Stimulated activated CD4-positive, alpha-beta T cell treated with anti-CD3 and anti-CD28 coated beads, Interleukin-12 subunit alpha, Interleukin-12 subunit beta, amount 100 ng/mL, for 48 hours (primary cell): ENCODE measurements at regions not wholly inside any gene's neighbourhood (a gene's known extent, or its start where the extent isn't known, plus 50 kb on each side); places are given as distances from the start of the nearest gene placed in this dataset.
A peak's percentile ranks its signal among the peaks of the same experiment; 100 is the strongest.
"Not testable (repeated sequence)": the region's sequence is repeated elsewhere in the genome, so short reads cannot be mapped to it uniquely, and the experiment has no call there.

Experiments used
- DNase-seq, 3 donors: peaks; one replicate each; pipeline ENCODE4 v3.0.0-alpha.2; 2020; ENCODE audit warnings: low read depth in 2 of 3, low spot score in 1 of 3

DNA sequence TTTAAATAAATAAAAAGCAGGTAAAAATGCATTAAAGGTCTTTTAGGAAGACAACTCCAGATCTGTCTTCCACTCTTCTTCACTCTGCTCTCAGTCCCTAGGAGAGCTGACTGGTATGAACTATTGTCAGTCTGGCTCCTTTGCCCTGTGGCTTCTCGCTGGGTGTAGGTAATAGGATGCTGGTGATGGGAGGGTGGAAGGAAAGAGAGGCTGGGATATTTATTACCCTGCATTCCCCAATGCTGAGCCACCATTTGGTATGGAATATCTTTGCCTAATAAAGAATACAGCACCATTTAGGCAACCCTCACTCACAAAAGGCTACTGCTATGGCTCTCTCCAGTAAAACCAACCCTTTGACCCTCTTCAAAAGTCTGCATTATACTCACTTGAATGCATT, 326.9 kb downstream of the CNTN3 start:
- no peak for DNase-seq

DNA sequence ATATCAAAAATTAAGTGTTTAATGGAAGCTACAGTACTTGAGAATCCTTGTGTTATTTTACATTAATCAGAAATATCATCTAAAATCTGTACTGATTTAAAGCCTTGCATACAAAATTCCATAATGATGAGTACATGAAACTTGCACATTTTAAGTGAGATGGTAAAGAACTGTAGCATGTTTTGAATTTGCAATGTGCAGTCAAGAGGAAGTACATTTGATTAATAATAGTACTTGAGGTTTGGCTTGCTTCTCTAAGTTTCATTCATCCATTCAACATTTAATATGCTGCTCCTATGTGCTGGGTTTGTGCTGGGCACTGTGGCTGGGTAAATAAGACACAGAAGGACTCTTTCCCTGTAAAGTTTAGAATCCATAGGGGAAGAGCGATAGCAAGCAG, 332.3 kb downstream of the CNTN3 start:
- no peak for DNase-seq

DNA sequence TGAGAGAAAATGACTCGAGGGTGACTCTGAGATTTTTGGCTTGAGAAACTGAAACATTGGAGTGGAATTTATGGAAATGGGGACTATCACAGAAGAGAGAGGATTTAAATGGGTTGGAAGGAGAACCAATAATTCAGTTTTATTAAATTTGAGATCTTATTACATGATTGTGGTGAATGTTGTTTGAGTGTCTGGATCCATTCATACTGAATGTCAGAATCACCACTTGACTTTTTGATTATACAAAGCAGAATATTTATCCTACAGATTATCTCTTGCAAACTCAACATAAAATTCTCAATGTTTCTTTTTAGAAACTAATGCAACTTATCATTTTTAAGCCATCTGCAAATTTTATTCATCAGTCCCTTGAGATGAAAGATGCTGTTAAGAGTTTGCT, 332.8 kb downstream of the CNTN3 start:
- DNase-seq = no peak

DNA sequence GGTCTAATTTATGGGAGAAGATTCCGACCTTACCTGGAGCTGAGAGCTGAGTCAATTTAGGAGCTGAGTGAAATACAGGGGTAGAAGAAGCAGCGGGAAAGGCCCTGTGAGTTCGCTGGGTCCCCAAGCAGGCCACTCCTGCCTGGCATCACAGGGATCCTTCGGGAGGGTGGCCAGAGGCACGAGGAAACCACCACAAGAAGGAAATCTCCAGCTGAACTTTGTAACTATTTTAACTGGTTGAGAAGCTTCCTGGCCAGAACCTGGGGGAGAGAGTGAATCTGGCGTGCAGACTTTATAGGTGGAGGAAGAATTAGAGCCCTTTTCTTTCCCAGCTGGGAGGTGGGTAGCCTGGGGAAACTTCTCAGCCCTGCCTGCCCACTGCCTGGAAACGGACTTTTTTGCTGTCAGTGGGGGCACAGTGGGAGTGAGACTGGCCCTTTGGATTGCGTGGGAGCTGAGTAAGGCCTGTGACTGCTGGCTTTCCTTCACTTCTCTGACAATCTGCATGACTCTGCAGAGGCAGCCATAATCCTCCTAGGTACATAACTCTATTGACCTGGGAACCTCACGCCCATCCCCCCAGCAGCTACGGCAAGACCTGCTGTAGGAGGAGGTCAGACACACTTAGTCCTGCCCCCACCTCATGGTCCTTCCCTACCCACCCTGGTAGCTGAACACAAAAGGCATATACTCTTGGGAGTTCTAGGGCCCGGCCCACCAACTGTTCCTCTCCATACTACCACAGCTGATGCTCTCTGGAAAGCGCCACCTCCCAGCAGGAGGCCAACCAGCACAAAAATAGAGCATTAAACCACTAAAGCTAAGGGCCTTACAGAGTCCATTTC, 340.7 kb downstream of the CNTN3 start:
- DNase-seq = no peak

DNA sequence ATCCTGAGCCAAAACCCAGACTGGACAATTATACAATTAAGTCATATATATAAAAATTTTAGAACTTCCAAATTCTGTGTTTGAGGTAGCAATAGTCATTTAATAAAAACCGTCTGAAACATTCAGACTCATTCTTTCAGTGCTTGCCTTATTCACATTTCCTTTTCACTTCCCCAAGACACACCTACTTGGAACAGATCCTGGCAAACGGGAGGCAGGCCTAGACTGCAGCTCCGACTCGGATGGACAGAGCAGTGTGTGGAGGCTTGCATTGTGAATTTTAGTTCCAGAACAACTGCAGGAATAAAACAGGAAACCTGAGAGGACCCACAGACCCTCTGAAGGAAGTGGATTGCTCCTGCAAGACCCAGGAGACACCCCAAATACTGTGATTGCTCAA, 341.4 kb downstream of the CNTN3 start:
- DNase-seq = no peak

DNA sequence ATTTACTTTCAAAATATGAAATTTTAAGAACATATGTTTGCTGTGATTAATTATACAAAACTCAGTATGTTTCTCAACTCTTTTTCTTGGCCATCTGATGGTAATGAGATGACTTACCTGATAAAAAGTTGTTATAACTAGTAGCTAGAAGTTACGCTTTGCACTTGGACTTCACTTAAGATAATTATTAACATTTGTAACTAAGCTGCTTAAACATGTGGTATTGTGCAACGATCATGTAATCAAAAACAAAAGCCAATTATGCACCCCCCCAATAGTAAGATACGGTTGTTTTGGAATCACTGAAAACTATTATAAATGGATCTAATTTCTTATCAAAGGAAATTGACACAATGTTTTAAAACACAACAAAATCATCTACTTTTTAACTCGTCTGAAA, 342.9 kb downstream of the CNTN3 start:
- no peak for DNase-seq

DNA sequence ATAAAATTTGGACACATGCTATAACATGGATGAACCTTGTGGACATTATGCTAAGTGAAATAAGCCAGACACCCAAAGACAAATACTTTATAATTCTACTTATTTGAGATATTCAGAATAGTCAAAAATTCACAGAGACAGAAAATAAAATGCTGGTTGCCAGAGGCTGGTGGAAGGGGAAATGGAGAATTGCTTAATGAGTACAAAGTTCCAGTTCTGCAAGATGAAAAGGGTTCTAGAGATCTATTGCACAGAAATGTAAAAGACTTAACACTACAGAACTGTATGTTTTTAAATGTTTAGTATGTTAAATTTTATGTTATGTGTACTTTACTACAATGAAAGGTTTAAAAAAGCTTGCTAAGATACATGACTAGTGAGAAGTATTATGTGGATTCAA, 344.8 kb downstream of the CNTN3 start:
- DNase-seq = no peak

DNA sequence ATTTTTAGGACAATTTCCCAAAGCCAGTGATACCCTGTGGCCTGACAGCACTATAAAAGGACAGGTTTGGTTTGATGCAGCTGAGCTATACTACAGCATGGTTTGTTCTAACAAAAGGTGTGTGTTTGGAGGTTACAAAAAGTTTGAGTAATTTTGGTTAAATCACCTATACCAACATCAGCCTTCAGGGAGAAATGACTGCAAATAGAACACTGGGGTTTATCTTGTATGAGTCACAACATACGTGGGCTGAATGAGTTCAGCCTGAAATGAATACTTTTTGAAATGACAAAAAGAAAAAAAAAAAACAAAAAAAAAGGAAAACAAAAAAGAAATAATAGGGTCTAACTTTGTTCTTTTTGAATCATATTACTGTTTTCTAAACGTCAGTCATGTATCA, 345.7 kb downstream of the CNTN3 start:
- no peak for DNase-seq

DNA sequence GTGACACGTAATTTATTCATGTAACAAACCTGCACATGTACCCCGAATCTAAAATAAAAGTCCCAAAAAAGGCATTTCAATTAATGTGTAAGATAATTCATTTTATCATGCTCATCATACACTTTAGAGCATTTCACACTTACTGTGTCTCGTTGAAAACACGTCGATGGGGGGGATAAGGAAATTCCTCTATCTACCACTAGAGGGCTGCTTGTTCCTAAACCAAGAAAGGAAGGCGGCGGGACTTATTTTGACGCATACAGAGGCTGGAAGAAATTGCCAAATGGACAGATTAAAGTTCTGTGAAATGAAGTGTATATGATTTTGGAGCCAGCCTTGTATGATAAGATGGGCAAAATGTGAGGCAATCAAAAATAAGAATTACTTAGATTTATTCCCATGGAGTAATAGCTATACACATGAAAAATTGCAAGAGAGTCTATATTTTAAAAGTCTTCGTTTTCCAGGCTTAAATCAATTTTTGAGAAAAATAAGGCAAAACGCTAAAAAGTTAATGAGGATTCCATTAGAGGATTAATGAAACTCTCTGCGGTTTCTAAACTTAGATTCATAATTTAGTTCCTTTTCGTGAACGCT, 346.8 kb downstream of the CNTN3 start:
- DNase-seq = peak in 2 of 3 donors; percentile 3 to 5

DNA sequence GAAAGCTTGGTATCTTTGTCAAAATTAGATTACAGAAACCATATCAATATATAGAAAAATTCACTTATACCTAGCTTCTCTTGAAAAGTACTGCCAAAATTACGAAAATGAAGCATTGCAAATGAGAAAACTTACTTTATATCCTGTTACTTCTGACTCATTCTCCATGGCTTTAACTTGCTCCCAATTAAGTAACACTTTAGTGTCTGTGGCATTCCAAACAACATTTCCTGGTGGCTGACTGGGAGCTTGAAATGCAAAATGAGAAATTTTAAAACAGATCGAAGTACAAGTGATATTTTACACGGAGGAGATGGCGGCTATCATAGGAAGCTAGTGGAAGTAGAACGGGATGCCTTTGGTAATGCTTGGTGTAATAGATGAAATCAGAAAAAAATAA, 347.3 kb downstream of the CNTN3 start:
- DNase-seq = no peak

DNA sequence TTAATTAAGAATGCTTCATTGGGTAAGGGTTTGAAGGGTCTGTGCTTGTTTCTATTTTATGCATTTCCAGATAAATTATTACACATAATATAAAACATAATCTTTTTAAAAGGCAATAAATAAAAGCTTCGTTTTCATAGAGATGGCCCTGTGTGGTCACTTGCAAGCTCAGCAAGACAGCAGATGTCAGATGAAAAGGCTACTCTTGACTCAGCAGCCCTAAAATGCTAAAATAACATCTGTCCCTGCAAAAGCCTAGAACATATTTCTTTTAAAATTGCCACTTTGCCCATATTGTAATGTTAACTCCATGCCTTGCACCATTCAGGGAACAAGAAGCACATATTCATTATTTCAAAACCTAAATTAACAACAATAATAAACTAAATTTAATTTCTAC, 349.4 kb downstream of the CNTN3 start:
- no peak for DNase-seq

DNA sequence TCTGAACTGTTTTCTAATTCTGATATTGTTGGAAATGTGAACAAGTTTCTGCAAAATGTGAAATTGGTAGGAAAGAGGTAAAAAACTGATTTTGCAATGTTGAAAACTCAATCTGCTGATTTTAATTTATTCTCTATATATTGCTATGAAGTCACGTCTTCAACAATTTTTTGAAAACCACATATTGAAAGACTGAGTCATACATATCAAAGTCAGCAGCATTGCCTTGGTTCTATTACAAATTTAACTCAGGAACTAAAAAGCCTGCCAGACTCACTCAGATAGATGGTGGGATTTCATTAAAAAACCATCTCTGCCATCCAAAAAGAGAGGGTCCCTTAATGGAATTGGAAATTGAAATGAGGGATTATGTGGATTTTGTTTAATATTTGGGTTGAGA, 351.4 kb downstream of the CNTN3 start:
- no peak for DNase-seq

DNA sequence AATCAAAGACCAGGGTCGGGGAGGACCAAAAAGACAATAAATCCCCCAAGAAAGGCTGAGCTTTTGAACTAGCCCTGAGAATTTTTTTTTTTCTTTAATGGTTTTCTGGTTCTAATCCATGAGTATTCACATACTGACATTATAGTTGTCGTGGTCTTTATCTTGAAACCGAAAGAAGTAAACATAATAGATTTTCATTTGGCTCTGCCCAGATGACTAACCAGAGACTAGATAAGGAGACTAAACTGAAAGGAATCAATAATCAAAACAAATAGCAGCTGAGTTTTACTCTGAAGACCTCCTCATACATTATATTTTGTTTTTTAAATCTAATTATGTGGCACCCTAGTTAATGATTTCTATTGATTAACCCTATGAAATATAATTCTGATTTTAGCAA, 381.4 kb downstream of the CNTN3 start:
- no peak for DNase-seq

DNA sequence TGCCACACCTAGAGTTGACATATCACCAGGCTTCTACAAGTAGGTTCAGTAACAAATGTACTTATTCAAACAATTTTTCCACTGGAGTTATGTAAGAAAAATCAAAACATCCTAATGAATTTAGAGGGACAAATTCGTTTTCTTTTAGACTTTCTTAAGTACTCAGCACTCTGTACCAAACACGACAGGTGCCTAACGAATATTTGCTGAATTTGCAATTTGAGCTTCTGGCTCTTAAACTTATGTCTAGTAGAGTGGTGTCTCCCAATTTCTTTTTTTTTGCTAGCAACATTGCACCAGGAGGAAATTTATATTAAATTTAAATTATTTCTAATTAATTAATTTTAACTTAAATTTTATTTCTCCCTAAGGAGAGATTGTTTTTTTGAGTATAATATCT, 397.0 kb downstream of the CNTN3 start:
- DNase-seq = no peak

DNA sequence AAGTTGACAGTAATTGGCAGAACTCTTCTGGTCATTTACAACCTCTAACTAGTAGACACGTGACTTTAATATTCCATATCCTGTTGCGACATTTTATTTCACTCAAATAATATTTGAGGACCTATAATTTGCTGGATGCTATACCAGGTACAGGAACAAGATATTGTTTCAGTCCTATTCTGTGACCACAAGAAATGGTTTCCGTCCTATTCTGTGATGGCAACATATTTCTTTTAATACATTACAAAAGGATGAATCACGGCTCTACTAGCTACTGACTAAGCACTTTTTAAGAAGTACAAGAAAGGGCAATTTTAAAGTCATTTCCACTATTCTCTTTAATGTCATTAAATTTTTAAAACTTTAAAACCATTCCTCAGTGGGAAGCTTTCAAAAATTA, 400.2 kb downstream of the CNTN3 start:
- DNase-seq = no peak

DNA sequence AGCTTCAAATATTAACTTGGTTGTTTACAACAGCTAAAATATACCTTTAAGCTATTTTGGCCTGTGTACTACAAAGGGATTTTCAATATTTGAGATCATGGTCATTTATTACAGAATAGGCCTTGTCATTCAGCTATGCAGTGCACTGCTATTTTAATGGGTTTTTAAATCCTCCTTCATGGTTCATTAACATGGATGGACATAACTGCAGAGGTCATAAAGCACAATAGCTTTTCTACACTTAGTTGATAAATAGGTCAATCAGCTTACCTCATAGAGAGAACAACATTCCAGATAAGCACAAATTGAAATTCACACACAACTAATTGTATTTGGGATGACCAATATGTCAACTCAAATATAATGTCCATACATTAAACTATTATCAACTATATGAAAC, 403.7 kb downstream of the CNTN3 start:
- no peak for DNase-seq

DNA sequence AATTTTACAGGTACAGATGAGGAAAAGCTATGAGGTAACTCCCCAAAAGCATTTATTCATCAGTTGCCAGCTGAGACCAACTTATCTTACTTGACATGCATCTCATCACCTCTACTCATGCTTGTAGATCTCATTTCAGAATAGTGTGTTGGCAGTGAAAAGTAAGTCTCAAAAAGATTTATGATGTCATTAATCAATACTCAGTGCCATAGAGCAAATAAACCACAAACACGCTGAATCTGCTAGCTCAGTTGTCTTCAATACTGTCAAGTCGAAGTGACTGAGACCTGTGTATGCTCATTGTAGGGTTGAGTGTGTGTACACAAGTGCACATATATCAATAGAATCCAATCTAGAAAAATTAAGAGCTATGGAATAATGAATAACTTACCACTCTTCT, 413.5 kb downstream of the CNTN3 start:
- DNase-seq = no peak

DNA sequence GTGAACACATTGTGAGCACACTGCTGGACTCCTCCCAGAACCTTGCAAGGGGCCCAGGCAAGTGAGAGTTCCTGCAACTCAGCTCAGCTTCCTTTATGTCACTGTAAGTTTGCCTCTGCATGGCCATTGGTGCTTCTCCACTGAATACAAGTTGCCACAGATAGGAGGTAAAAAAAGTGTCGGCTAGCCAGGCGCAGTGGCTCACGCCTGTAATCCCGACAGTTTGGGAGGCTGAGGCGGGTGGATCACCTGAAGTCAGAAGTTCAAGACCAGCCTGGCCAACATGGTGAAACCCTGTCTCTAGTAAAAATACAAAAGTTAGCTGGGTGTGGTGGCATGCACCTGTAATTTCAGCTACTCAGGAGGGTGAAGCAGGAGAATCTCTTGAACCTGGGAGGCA, 435.8 kb downstream of the CNTN3 start:
- DNase-seq = not testable (repeated sequence)

DNA sequence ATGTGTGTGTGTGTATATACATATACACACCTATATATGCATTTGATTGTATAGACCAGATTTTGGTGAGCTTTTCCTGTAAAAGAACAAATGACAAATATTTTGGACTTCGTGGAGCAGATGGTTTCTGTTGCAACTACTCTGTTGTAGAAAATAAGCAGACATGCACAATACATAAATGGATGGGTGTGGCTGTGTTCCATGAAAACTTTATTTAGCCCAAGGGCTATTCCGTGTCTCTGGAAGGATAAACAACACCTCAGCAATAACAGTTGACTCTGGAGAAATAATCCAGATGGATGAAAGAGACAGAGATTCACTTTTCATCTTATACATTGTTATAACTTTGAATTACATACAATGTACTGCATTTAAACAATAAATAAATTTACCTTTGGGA, 441.4 kb downstream of the CNTN3 start:
- DNase-seq = no peak

DNA sequence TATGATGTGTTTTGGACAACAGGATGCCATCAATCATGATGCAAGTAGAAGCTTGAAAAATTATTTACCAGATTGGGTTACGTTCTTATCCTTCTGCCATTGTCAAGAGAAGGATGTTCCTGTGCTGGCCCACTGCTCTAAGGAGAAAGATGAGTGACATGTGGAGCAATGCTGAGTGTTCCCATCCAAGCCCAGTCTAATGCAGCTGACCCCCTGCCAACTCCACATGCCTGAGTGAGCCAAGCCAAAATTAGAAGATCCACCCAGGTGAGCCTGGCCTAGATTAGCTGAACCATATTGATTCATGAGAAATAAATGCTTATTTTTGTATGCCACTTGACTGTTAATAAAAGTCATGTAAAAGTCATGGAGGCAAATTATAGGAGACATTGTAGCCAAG, 446.5 kb downstream of the CNTN3 start:
- no peak for DNase-seq

DNA sequence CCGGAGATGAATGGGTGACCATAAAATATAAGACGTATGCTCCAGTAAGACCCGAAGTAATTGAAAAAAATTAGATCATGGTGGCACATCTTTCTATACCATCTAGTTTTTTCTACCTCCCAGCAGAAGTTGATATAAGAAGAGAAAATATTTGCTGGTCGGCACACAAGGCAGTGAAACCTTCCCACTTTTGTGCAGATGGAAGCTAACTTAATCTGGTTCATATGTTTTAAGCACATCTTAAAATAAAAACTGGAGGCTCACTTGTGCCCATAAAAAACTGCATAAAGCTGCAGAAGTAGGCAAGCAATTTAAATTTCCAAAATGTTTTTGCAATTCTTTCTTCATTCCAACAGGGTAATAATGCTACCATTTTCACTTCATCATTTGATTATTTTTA, 449.2 kb downstream of the CNTN3 start:
- DNase-seq = no peak

DNA sequence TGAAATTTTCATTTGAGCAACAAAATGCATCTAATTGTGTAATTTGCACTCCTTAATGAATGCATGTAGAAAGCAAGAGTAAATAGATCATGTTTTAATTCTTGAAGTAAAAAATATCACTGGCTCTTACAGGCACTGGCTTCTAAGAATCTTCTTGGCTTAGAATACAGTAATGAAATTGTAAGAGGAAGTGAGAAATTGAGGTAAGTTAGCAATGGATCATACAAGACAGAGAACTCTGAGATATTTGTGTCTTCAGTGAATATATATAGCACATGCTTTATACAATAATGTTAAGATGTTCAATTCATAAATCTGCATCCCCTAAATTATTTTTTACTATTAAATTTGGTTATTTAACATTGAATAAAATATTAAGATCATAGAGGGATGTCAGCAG, 465.0 kb downstream of the CNTN3 start:
- no peak for DNase-seq

DNA sequence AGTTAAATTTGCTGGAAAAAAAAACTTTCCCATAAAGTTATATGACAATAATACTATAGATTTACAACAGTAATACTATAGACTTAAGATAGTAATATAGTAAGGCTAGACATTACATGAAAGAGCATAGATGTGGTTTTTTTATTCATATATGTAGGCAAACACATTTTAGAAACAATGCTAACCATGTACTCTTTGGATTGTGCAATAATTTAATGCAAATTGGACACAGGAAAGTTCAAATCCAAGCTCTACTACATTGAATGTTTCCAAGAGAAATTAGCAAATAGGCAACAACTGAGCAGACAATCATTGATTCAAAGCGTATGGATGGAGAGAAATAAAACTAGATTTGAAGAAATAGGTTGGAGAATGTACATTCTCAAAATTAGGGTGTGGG, 469.2 kb downstream of the CNTN3 start:
- no peak for DNase-seq
